RWPE1 (cell line): ENCODE measurements at regions not wholly inside any gene's neighbourhood (a gene's known extent, or its start where the extent isn't known, plus 50 kb on each side); places are given as distances from the start of the nearest gene placed in this dataset.
"Not testable (repeated sequence)": the region's sequence is repeated elsewhere in the genome, so short reads cannot be mapped to it uniquely, and the experiment has no call there.

Source experiments
- CTCF ChIA-PET: fragments of 350-600 bp; sonication (Branson Sonifier 250); formaldehyde crosslinking; extraction: SDS; loops from one replicate; lab custom pipeline; 2021; lab: Yijun Ruan, JAX
- POLR2A ChIA-PET: fragments of 400-600 bp; formaldehyde crosslinking; extraction: SDS; loops from one replicate; lab custom pipeline; 2020; ENCODE audit warnings: antibody characterized with exemption; ENCODE audit not compliant: low non-redundant PET; lab: Yijun Ruan, JAX
- DNase-seq: peaks from one replicate; pipeline ENCODE4 v3.0.0; 2012; ENCODE audit warnings: low spot score
- H3K27ac ChIP-seq: fragments of 450-650 bp; 2 replicates; pipeline ENCODE4 v1.5.1; 2017
- TF ChIP-seq, protein P1 (sequence below): fragments of 450-650 bp; conservative IDR thresholded peaks from 2 replicates; pipeline ENCODE4 v1.5.1; 2017; ENCODE audit warnings: low read depth, mild to moderate bottlenecking

DNA sequence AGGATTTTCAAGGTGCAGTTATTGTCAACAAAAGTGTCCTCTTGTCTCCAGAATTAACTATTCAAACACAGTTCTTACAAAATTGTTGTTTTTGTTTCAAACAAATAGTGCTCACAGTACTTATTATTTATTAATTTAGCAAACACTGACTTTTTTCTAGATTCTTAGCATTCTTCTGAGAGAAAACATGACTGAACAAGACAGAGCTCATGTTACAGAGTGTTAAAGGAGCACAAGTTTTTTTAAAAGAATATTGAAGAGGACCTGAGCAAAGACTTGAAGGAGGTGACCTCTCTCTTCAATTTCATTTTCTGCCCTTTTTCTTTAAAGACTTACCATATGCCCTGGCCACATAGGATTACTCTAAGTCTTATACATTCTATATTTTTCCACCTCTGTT, 2220.3 kb upstream of the AGA start:
- ChIA-PET CTCF (no interaction called here), POLR2A (no interaction called here)
- H3K27ac ChIP-seq = no peak overlapping the region
- DNase-seq = no peak
- TF ChIP-seq, protein P1, sequence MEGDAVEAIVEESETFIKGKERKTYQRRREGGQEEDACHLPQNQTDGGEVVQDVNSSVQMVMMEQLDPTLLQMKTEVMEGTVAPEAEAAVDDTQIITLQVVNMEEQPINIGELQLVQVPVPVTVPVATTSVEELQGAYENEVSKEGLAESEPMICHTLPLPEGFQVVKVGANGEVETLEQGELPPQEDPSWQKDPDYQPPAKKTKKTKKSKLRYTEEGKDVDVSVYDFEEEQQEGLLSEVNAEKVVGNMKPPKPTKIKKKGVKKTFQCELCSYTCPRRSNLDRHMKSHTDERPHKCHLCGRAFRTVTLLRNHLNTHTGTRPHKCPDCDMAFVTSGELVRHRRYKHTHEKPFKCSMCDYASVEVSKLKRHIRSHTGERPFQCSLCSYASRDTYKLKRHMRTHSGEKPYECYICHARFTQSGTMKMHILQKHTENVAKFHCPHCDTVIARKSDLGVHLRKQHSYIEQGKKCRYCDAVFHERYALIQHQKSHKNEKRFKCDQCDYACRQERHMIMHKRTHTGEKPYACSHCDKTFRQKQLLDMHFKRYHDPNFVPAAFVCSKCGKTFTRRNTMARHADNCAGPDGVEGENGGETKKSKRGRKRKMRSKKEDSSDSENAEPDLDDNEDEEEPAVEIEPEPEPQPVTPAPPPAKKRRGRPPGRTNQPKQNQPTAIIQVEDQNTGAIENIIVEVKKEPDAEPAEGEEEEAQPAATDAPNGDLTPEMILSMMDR = no peak

DNA sequence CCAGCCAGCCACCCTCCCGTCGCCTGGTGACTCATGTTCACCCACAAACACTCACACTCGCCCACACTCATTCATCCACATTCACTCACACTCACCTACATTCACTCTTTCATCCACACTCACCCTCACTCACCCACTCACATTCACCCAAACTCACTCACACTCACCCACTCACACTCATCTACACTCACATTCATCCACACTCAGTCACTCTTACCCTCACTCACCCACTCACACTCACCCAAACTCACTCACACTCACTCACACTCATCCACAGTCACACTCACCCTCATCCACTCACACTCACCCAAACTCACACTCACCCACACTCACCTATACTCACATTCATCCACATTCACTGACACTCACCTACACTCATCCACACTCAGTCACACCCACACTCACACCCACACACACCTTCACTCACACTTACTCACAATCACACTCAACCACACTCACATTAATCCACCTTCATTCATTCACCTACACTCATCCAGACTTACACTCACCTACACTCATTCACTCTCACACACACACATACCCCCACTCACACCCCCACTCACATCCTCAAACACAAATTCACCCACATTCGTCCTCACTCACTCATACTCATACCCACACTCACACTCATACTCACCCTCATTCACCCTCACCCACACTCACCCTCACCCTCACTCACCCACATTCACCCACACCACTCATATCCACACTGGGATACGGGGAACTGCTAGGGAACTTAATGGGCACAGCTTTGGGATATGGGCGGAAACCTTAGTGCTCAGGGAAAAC, 2221.6 kb upstream of the AGA start:
- ChIA-PET POLR2A (no interaction called here), CTCF (no interaction called here)
- TF ChIP-seq, protein P1 = no peak
- DNase-seq = no peak
- no peak overlapping the region for H3K27ac ChIP-seq

DNA sequence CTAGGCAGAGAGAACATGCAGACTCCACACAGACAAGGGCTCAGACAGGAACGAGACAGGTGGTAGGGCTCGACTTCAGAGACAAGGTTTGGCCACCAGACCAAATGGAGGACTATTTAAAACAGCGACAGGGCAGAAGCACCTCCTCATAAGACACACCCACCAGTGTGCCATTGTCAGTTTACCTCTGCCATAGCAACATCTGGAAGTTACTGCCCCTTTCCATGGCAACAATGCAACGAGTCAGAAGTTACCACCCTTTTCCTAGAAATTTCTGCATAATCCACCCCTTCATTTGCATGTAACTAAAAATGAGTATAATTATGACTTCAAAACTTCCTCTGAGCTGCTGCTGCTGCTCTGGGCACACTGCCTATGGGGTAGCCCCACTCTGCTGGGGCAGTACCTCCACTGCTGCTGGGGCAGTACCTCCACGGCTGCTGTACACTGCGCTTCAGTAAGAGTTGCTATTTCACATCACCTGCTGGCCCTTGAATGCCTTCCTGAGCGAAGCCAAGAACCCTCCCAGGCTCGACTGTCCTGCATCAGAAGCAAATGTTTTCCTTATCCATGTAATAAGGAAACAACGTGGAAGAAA, 2222.3 kb upstream of the AGA start:
- H3K27ac ChIP-seq = no peak overlapping the region
- TF ChIP-seq, protein P1 = no peak
- ChIA-PET POLR2A (no interaction called here), CTCF (no interaction called here)
- DNase-seq = no peak

DNA sequence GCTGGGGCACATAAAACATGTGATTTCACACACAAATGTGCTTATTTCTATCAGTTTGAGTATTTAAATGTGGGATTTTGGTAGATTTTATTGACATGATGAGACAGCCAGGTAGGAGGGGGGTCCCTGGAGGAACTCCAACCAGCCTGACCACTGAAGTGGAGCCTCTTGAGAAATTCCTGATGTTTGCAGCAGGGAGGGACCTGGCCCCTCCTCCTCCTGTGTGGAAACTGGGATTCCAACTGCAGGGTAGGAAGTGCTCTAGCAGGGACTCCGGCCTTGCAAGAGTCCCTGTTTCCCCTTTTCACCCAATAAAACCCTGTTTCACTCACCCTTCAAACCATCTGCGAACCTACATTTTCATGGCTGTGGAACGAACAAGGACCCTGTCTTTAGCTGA, 2224.0 kb upstream of the AGA start:
- no peak for DNase-seq
- POLR2A ChIA-PET = no interaction called here
- CTCF ChIA-PET = no interaction called here
- TF ChIP-seq, protein P1 = no peak
- H3K27ac ChIP-seq = no peak overlapping the region

DNA sequence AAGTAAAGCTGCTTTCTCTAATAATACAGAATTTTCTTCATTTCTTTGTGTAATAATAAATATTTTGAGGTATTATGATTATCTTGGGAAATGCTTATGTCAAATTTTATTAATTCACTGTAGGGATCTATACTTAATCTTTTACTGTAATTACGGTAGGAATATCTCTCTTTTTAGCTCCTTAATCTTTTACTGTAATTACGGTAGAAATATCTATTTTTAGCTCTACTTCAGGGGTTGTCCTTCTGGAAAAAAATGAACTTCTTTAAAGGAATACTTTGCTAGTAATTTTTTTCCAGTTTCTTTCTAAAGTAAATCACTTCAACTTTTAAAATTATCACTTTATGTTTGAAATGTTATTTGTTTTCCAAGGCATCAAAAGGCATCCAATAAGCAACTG, 2229.4 kb upstream of the AGA start:
- TF ChIP-seq, protein P1 = no peak
- ChIA-PET CTCF (no interaction called here), POLR2A (no interaction called here)
- no peak for DNase-seq
- H3K27ac ChIP-seq = no peak overlapping the region

DNA sequence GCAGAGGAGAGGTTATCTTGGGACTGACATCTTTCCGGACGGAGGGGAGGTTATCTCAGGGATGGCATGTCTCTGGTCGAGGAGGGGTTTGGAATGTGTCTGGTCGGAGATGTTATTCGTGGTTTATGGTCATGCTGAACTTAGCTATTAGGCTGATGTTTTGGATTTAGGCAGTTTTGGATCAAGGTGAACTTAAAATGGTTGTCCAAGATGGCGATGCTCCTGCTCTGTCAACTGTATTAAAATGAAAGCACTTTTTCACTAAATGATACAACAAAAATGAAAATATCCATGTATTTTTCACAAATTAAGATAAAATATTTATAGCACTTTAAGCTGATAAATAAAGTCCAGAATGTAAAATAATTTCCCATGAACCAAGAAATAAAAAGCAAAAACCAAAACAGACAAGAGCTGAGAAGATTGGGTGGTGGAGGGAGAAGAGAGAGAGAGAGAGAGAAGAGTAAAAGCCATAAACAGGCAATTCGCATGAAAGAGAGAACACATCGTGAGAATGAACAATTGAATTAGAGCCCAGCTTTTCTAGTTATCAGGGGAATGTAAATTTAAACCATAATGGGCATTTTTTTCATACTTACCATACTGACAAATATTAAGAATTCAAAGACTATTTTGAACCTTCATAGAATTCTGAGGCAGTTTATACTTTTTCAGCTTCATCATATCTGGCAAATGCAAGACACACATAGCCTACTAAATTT, 2236.0 kb upstream of the AGA start:
- TF ChIP-seq, protein P1 = no peak
- H3K27ac ChIP-seq = no peak overlapping the region
- no peak for DNase-seq
- ChIA-PET POLR2A (no interaction called here), CTCF (no interaction called here)

DNA sequence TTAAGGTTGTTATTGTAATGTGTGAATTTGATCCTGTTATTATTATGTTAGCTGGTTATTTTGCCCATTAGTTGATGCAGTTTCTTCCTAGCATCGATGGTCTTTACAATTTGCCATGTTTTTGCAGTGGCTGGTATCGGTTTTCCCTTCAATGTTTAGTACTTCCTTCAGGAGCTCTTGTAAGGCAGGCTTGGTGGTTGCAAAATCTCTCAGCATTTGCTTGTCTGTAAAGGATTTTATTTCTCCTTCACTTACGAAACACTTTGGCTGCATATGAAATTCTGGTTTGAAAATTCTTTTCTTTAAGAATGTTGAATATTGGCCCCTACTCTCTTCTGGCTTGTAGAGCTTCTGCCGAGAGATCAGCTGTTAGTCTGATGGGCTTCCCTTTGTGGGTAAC, 2241.4 kb upstream of the AGA start:
- DNase-seq, CTCF ChIA-PET: not testable (repeated sequence)

More for the DNA sequence above, 2241.4 kb upstream of the AGA start:
- H3K27ac ChIP-seq, POLR2A ChIA-PET: not testable (repeated sequence)
